ENCODE measurements at regions not wholly inside any gene's neighbourhood (a gene's known extent, or its start where the extent isn't known, plus 50 kb on each side); places are given as distances from the start of the nearest gene placed in this dataset.

- H3K36me3 ChIP-seq: no peaks in the 10 kb centered on the region
- H3K27ac ChIP-seq: no peak overlapping the region
- H3K27me3 ChIP-seq: no peaks in the 10 kb centered on the region
- H3K4me3 ChIP-seq: no peak overlapping the region
- peaks cover 0 to 22% (median 14%) of the 10 kb centered on the region in 4 donors for H3K9me3 ChIP-seq
- WGBS, 5 donors: 74 to 82% (median 80%) methylated on average over 4 of the region's 4 CpGs
- no peak for DNase-seq
- TF ChIP-seq EP300 (IDR thresholded peaks at IDR 0.05) (no peak), POLR2A (IDR thresholded peaks at IDR 0.05) (no peak), POLR2AphosphoS5 (IDR thresholded peaks at IDR 0.05) (no peak)
- TF ChIP-seq, protein P1, sequence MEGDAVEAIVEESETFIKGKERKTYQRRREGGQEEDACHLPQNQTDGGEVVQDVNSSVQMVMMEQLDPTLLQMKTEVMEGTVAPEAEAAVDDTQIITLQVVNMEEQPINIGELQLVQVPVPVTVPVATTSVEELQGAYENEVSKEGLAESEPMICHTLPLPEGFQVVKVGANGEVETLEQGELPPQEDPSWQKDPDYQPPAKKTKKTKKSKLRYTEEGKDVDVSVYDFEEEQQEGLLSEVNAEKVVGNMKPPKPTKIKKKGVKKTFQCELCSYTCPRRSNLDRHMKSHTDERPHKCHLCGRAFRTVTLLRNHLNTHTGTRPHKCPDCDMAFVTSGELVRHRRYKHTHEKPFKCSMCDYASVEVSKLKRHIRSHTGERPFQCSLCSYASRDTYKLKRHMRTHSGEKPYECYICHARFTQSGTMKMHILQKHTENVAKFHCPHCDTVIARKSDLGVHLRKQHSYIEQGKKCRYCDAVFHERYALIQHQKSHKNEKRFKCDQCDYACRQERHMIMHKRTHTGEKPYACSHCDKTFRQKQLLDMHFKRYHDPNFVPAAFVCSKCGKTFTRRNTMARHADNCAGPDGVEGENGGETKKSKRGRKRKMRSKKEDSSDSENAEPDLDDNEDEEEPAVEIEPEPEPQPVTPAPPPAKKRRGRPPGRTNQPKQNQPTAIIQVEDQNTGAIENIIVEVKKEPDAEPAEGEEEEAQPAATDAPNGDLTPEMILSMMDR (IDR thresholded peaks at IDR 0.05): no peak
- intact Hi-C loops (cut with DNase I; ENCODE audit: low total_unique reads): no loop called here
- H3K4me1 ChIP-seq: no peaks in the 10 kb centered on the region
These were observed 402.1 kb upstream of the CNTN6 start for GRCh38 chr3:690770-691169.

DNA sequence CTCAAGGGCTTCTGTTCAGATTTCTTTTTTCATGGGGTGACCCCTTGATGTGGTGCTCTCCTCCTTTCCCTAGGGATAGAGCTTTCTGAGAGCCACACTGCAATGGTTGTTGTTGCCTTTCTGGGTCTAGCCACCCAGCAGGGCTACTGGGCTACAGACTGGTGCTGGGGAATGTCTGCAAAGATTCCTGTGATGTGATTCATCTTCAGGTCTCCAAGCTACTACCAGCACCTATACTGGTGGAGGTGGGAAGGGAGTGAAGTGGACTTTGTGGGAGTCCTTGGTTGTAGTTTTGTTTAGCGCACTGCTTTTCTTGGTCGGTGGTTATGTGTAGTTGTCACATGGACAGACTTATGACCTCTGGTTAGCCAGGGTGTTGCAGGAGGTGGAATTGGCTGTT lies 392.3 kb upstream of the CNTN6 start:
- WGBS, 5 donors: 90 to 98% (median 95%) methylated on average over 2 of the region's 2 CpGs; no CpG with 5 or more reads in 1 of the 5 donors
- H3K4me1 ChIP-seq: no peaks in the 10 kb centered on the region
- no peaks in the 10 kb centered on the region for H3K27me3 ChIP-seq
- no peak overlapping the region for H3K4me3 ChIP-seq
- H3K36me3 ChIP-seq: no peaks in the 10 kb centered on the region
- intact Hi-C loops (cut with DNase I; ENCODE audit: low total_unique reads): no loop called here
- no peak overlapping the region for H3K27ac ChIP-seq
- no peak for DNase-seq
- H3K9me3 ChIP-seq: peaks cover 0 to 14% (median 8%) of the 10 kb centered on the region in 4 donors
- TF ChIP-seq POLR2AphosphoS5 (IDR thresholded peaks at IDR 0.05) (no peak), POLR2A (IDR thresholded peaks at IDR 0.05) (no peak), EP300 (IDR thresholded peaks at IDR 0.05) (no peak)
- TF ChIP-seq, protein P1 (IDR thresholded peaks at IDR 0.05): no peak

DNA sequence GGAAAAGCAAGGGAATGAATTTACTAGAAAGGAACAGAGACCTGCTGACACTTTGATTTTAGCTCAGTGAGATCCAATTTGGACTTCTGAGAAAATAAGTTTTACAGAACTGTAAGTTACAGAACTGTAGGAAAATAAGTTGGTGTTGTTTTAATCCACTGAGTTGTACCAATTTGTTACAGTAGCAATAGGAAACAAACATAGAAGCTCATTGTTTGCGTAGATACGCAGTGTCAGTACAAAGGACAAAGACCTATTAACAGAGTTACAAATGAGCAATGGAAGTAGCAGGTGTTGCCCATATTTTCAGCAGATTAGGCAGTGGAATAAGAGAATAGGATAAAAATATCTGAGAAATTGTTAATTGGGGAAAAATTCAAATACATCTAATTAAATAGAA lies 385.8 kb upstream of the CNTN6 start:
- DNase-seq: no peak
- WGBS, 5 donors: 33 to 44% (median 33%) methylated on average over 2 of the region's 2 CpGs
- Histone ChIP-seq H3K4me1 (no peaks in the 10 kb centered on the region), H3K27ac (no peak overlapping the region), H3K9me3 (peaks cover 0 to 4% (median 0%) of the 10 kb centered on the region in 4 donors), H3K4me3 (no peak overlapping the region), H3K36me3 (no peaks in the 10 kb centered on the region), H3K27me3 (no peaks in the 10 kb centered on the region)
- TF ChIP-seq EP300 (IDR thresholded peaks at IDR 0.05) (no peak), POLR2A (IDR thresholded peaks at IDR 0.05) (no peak), POLR2AphosphoS5 (IDR thresholded peaks at IDR 0.05) (no peak)
- TF ChIP-seq, protein P1 (IDR thresholded peaks at IDR 0.05): no peak
- intact Hi-C loops (cut with DNase I; ENCODE audit: low total_unique reads): no loop called here

DNA sequence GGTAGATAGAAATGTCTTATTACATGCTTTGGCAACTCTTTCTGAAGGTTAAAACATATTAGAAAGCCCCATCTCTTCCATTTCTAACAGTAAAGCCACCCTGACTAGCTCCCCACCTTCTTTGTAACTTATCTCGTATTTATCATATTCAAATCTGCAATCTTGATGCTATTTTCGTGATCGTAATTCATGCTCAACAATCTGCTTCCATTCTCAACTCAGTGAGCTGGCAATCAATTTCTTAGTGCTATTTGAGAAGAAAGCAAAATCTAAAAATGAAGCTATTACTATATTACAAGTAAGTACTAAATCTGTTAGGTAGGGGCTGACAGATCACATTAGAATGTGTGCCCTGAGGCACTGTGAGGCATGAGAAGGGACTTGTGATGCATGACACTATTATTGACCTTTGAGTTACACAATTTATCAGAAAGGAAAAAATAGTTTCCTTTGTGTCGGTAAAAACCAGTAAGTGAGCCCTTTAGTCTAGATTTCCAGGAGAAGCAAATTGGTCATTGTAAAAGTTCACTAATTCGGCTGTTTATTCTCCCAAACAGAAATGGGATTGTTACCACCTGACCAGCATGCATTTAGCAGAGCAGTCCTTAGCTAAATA lies 379.7 kb upstream of the CNTN6 start:
- TF ChIP-seq, protein P1 (IDR thresholded peaks at IDR 0.05): no peak
- TF ChIP-seq POLR2AphosphoS5 (IDR thresholded peaks at IDR 0.05): no peak
- no peak for TF ChIP-seq POLR2A (IDR thresholded peaks at IDR 0.05)
- no peak for TF ChIP-seq EP300 (IDR thresholded peaks at IDR 0.05)
- no peaks in the 10 kb centered on the region for H3K27me3 ChIP-seq
- H3K9me3 ChIP-seq: peaks cover 0 to 12% (median 0%) of the 10 kb centered on the region in 4 donors
- intact Hi-C loops (cut with DNase I; ENCODE audit: low total_unique reads): no loop called here
- H3K36me3 ChIP-seq: no peaks in the 10 kb centered on the region
- no peak overlapping the region for H3K27ac ChIP-seq
- no peak overlapping the region for H3K4me3 ChIP-seq
- no peaks in the 10 kb centered on the region for H3K4me1 ChIP-seq
- no peak for DNase-seq
- 56 to 73% (median 69%) methylated on average over 5 of the region's 5 CpGs for whole genome bisulfite sequencing, 5 donors
